A549 (cell line): ENCODE measurements at regions not wholly inside any gene's neighbourhood (a gene's known extent, or its start where the extent isn't known, plus 50 kb on each side); places are given as distances from the start of the nearest gene placed in this dataset.

Experiments
- ATAC-seq, 2 experiments: fragments of 200-7000 bp in 1 of 2; fragments of >200 bp in 1 of 2; cut with Nextera tagmentation in 1 of 2; cut with Tn5 transposase in 1 of 2; 3 replicates each; pipeline versions ENCODE4 v1.8.0 to v1.9.1; 2018 to 2020; ENCODE audit warnings: mild to moderate bottlenecking in 1 of 2, moderate library complexity in 1 of 2
- CTCF ChIA-PET: fragments of 300-600 bp; sonication (Branson Sonifier 250); formaldehyde crosslinking; extraction: SDS; loops from one replicate; lab custom pipeline; 2021; ENCODE audit warnings: antibody characterized with exemption, inconsistent platforms; lab: Yijun Ruan, JAX
- POLR2A ChIA-PET: fragments of 350-600 bp; formaldehyde crosslinking; extraction: SDS; loops from one replicate; lab custom pipeline; 2021; ENCODE audit warnings: antibody characterized with exemption, inconsistent platforms; lab: Yijun Ruan, JAX
- DNase-seq, 2 experiments: peaks; one replicate each; pipeline versions ENCODE4 v3.0.0 to v3.0.0-alpha.2; 2011 to 2016; ENCODE audit warnings: low read depth in 1 of 2, low spot score in 1 of 2
- FAIRE-seq: peaks from 2 replicates; lab custom pipeline; 2011; peaks lifted over from hg19 to GRCh38; lab: Jason Lieb, UNC
- H3K27ac ChIP-seq, 2 experiments: fragments of >200 bp; sonication (Bioruptor Twin); formaldehyde crosslinking; 3 replicates each; pipeline ENCODE4 v1.5.1; 2016 to 2017
- H3K4me1 ChIP-seq: fragments of >200 bp; sonication (Bioruptor Twin); formaldehyde crosslinking; 3 replicates; pipeline ENCODE4 v1.6.1; 2016
- H3K4me2 ChIP-seq: fragments of >200 bp; sonication (Bioruptor Twin); formaldehyde crosslinking; 3 replicates; pipeline ENCODE4 v1.6.1; 2016
- H3K4me3 ChIP-seq: fragments of >200 bp; sonication (Bioruptor Twin); formaldehyde crosslinking; 3 replicates; pipeline ENCODE4 v1.5.1; 2016
- H3K9me3 ChIP-seq: fragments of >200 bp; sonication (Bioruptor Twin); formaldehyde crosslinking; 3 replicates; pipeline ENCODE4 v1.6.1; 2016
- CBX8 ChIP-seq: fragments of 200-600 bp; sonication (generic); IDR thresholded peaks from 2 replicates; pipeline ENCODE4 v1.6.1; 2016
- EHF ChIP-seq: fragments of 250-450 bp; sonication (Bioruptor Pico); IDR thresholded peaks from 2 replicates; pipeline ENCODE4 v1.5.0; 2020; ENCODE audit warnings: mild to moderate bottlenecking
- FOSB ChIP-seq: fragments of 250-450 bp; sonication (Bioruptor Pico); IDR thresholded peaks from 2 replicates; pipeline ENCODE4 v1.5.0; 2020; ENCODE audit warnings: mild to moderate bottlenecking, moderate library complexity
- FOSL2 ChIP-seq, 2 experiments: fragments of 450-650 bp in 1 of 2; fragments of >200 bp in 1 of 2; sonication (Bioruptor Twin) in 1 of 2; formaldehyde crosslinking; IDR thresholded peaks; 2 replicates each; pipeline versions ENCODE4 v1.5.0 to v1.6.1; 2016 to 2020; ENCODE audit warnings: mild to moderate bottlenecking in 1 of 2, moderate library complexity in 1 of 2
- GATA3 ChIP-seq: IDR thresholded peaks from 2 replicates; pipeline ENCODE4 v1.6.1; 2012; ENCODE audit warnings: borderline replicate concordance
- HEYL ChIP-seq: fragments of 250-450 bp; sonication (Bioruptor Pico); IDR thresholded peaks from 2 replicates; pipeline ENCODE4 v1.8.0; 2021; ENCODE audit warnings: mild to moderate bottlenecking, moderate library complexity
- HOXB5 ChIP-seq: fragments of 250-450 bp; sonication (Bioruptor Pico); IDR thresholded peaks from 2 replicates; pipeline ENCODE4 v1.5.0; 2020; ENCODE audit warnings: mild to moderate bottlenecking, moderate library complexity
- MYC ChIP-seq: IDR thresholded peaks from 2 replicates; pipeline ENCODE4 v1.6.1; 2012; ENCODE audit warnings: mild to moderate bottlenecking, inconsistent platforms, low read length, improper control_type of control experiment, borderline replicate concordance
- POLR2AphosphoS2 ChIP-seq: conservative IDR thresholded peaks from 2 replicates; pipeline ENCODE4 v1.6.1; 2012; ENCODE audit warnings: low read length, improper control_type of control experiment, inconsistent platforms
- RAD21 ChIP-seq, 2 experiments: fragments of >200 bp in 1 of 2; sonication (Bioruptor Twin) in 1 of 2; formaldehyde crosslinking in 1 of 2; IDR thresholded peaks in 1 of 2; conservative IDR thresholded peaks in 1 of 2; 2 replicates in 1 of 2; 3 replicates in 1 of 2; pipeline ENCODE4 v1.6.1; 2012 to 2018; ENCODE audit warnings: inconsistent platforms in 1 of 2
- TFCP2L1 ChIP-seq: fragments of 250-450 bp; sonication (Bioruptor Pico); IDR thresholded peaks from 2 replicates; pipeline ENCODE4 v1.5.0; 2021; ENCODE audit warnings: mild to moderate bottlenecking
- ZSCAN20 ChIP-seq: fragments of 250-450 bp; sonication (Bioruptor Pico); IDR thresholded peaks from 2 replicates; pipeline ENCODE4 v1.8.0; 2022; ENCODE audit warnings: mild to moderate bottlenecking, moderate library complexity
- WGBS: methylation state at CpG from one replicate; pipeline ENCODE4 v1.1.6; 2017; ENCODE audit errors: missing lambda C conversion rate; 5-methylcytosine and 5-hydroxymethylcytosine counted together
- TF ChIP-seq, protein P1 (sequence below): fragments of 200-600 bp; sonication (generic); IDR thresholded peaks from 2 replicates; pipeline ENCODE4 v1.6.1; 2016; ENCODE audit warnings: antibody characterized with exemption, mild to moderate bottlenecking, moderate library complexity
- TF ChIP-seq, protein P2 (sequence below): fragments of 250-450 bp; sonication (Bioruptor Pico); IDR thresholded peaks from 2 replicates; pipeline ENCODE4 v1.5.0; 2021; ENCODE audit warnings: mild to moderate bottlenecking, moderate library complexity, borderline replicate concordance
- TF ChIP-seq, protein P3 (sequence below): fragments of 450-650 bp; IDR thresholded peaks from 2 replicates; pipeline ENCODE4 v1.6.1; 2014; ENCODE audit warnings: antibody characterized with exemption
- TF ChIP-seq, protein P4 (sequence below): fragments of >200 bp; sonication (Bioruptor Twin); formaldehyde crosslinking; IDR thresholded peaks from 3 replicates; pipeline ENCODE4 v1.6.1; 2016
- TF ChIP-seq, protein P5 (sequence below): IDR thresholded peaks from 2 replicates; pipeline ENCODE4 v1.6.1; 2012; ENCODE audit warnings: low read depth, borderline replicate concordance

DNA sequence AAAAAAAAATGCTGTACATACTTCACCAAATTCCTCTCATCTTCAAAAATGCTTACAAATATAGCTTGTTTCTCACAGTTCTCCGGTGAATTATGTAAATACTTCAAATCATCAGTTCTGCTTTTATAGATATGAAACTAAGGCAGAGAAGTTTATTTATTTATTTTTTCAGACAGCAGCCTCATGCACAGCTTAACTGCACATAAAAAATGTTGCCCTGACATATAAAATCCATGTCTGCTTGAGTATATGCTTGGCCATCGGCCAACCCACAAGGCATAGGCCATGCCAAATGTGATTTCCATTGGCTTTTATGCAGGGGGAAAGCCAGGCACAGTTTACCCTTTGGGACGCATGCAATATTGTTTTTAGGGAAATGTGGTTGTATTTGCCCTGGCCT, 57.3 kb upstream of the PHACTR2 start (continued):
- TF ChIP-seq, protein P1, sequence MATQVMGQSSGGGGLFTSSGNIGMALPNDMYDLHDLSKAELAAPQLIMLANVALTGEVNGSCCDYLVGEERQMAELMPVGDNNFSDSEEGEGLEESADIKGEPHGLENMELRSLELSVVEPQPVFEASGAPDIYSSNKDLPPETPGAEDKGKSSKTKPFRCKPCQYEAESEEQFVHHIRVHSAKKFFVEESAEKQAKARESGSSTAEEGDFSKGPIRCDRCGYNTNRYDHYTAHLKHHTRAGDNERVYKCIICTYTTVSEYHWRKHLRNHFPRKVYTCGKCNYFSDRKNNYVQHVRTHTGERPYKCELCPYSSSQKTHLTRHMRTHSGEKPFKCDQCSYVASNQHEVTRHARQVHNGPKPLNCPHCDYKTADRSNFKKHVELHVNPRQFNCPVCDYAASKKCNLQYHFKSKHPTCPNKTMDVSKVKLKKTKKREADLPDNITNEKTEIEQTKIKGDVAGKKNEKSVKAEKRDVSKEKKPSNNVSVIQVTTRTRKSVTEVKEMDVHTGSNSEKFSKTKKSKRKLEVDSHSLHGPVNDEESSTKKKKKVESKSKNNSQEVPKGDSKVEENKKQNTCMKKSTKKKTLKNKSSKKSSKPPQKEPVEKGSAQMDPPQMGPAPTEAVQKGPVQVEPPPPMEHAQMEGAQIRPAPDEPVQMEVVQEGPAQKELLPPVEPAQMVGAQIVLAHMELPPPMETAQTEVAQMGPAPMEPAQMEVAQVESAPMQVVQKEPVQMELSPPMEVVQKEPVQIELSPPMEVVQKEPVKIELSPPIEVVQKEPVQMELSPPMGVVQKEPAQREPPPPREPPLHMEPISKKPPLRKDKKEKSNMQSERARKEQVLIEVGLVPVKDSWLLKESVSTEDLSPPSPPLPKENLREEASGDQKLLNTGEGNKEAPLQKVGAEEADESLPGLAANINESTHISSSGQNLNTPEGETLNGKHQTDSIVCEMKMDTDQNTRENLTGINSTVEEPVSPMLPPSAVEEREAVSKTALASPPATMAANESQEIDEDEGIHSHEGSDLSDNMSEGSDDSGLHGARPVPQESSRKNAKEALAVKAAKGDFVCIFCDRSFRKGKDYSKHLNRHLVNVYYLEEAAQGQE: no peak
- TF ChIP-seq, all 56 proteins: peak for 0

DNA sequence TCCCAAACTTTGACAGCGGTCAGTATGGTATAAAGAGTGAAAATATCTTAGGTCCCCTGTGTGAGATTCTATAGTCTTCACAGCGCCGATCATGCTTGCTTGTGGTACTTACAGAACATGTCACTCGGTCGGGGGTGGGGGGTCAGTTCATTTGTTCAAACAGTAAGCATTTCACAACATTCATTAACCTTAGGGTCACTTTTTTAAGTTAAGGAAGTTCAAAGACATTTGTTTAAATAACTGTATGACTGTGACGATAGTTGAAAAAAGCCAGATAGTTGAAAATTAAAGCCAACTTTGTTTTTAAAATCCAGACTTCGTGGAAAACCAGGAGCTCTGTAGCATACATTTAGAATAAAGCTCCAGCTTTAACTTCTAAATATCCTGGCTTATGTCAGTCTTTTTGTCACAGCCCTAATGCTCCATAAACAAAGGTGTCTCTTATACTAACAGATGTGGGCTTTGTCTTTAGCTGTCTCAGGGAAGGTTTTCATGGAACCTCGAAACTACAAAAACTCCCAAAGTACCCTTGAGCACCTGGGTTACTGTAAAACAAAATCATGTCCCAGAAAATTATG, 57.9 kb upstream of the PHACTR2 start:
- FAIRE-seq (no peak), DNase-seq (no peak), ATAC-seq (no peak)
- Histone ChIP-seq H3K27ac (no peak overlapping the region), H3K4me3 (no peak overlapping the region), H3K9me3 (no peaks in the 10 kb centered on the region), H3K4me2 (no peak overlapping the region), H3K4me1 (no peaks in the 10 kb centered on the region)
- ChIA-PET CTCF (no interaction called here), POLR2A (no interaction called here)
- 81% methylated on average over 8 of the region's 8 CpGs for WGBS
- TF ChIP-seq RAD21 (conservative IDR thresholded peaks at IDR 0.05 in 1 of 2, IDR thresholded peaks at IDR 0.05 in 1 of 2) (no peak), ZSCAN20 (CRISPR knock-in tag) (no peak), TFCP2L1 (CRISPR knock-in tag) (no peak), MYC (no peak), FOSB (CRISPR knock-in tag) (no peak), GATA3 (no peak), HOXB5 (CRISPR knock-in tag) (no peak), POLR2AphosphoS2 (no peak), HEYL (CRISPR knock-in tag) (no peak), EHF (CRISPR knock-in tag) (no peak), CBX8 (no peak), FOSL2 (IDR thresholded peaks at IDR 0.05) (no peak), FOSL2 (CRISPR knock-in tag; IDR thresholded peaks at IDR 0.05) (no peak)
- TF ChIP-seq, protein P2, sequence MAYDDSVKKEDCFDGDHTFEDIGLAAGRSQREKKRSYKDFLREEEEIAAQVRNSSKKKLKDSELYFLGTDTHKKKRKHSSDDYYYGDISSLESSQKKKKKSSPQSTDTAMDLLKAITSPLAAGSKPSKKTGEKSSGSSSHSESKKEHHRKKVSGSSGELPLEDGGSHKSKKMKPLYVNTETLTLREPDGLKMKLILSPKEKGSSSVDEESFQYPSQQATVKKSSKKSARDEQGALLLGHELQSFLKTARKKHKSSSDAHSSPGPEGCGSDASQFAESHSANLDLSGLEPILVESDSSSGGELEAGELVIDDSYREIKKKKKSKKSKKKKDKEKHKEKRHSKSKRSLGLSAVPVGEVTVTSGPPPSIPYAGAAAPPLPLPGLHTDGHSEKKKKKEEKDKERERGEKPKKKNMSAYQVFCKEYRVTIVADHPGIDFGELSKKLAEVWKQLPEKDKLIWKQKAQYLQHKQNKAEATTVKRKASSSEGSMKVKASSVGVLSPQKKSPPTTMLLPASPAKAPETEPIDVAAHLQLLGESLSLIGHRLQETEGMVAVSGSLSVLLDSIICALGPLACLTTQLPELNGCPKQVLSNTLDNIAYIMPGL (CRISPR knock-in tag): no peak
- TF ChIP-seq, protein P3, sequence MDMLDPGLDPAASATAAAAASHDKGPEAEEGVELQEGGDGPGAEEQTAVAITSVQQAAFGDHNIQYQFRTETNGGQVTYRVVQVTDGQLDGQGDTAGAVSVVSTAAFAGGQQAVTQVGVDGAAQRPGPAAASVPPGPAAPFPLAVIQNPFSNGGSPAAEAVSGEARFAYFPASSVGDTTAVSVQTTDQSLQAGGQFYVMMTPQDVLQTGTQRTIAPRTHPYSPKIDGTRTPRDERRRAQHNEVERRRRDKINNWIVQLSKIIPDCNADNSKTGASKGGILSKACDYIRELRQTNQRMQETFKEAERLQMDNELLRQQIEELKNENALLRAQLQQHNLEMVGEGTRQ: no peak
- TF ChIP-seq, protein P4, sequence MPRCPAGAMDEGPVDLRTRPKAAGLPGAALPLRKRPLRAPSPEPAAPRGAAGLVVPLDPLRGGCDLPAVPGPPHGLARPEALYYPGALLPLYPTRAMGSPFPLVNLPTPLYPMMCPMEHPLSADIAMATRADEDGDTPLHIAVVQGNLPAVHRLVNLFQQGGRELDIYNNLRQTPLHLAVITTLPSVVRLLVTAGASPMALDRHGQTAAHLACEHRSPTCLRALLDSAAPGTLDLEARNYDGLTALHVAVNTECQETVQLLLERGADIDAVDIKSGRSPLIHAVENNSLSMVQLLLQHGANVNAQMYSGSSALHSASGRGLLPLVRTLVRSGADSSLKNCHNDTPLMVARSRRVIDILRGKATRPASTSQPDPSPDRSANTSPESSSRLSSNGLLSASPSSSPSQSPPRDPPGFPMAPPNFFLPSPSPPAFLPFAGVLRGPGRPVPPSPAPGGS: no peak
- TF ChIP-seq, protein P5, sequence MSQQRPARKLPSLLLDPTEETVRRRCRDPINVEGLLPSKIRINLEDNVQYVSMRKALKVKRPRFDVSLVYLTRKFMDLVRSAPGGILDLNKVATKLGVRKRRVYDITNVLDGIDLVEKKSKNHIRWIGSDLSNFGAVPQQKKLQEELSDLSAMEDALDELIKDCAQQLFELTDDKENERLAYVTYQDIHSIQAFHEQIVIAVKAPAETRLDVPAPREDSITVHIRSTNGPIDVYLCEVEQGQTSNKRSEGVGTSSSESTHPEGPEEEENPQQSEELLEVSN: no peak
